ENCODE measurements at regions not wholly inside any gene's neighbourhood (a gene's known extent, or its start where the extent isn't known, plus 50 kb on each side); places are given as distances from the start of the nearest gene placed in this dataset.

GRCh38 chr2:56021136-56021474 lies 97.5 kb upstream of the EFEMP1 start:
- Mint-ChIP-seq H3K4me3 (no peak overlapping the region), H3K27ac (no peak overlapping the region), H3K4me1 (peaks cover 2% of the 10 kb centered on the region), H3K9me3 (ENCODE audit: insufficient read depth) (no peaks in the 10 kb centered on the region), H3K27me3 (no peaks in the 10 kb centered on the region)
- Histone ChIP-seq H3K36me3 (replicated peaks in 1 of 2; ENCODE audit: control extremely low read depth in 1 of 2, control insufficient read depth in 1 of 2, extremely low read depth in 1 of 2, insufficient read depth in 2 of 2, low read length in 1 of 2) (no peaks in the 10 kb centered on the region), H3K27me3 (replicated peaks in 1 of 4; ENCODE audit: control extremely low read depth in 1 of 4, control insufficient read depth in 3 of 4, insufficient read depth in 4 of 4, low read length in 3 of 4) (peaks cover 0 to 3% (median 0%) of the 10 kb centered on the region in 4 experiments), H3K79me2 (ENCODE audit: control insufficient read depth, insufficient read depth, low read length) (no peaks in the 10 kb centered on the region), H3K27ac (ENCODE audit: low read length in 2 of 2) (no peak overlapping the region), H3K9me3 (ENCODE audit: control extremely low read depth in 1 of 3, control insufficient read depth in 2 of 3, insufficient read depth in 1 of 3, low read length in 2 of 3) (no peaks in the 10 kb centered on the region), H4K20me1 (ENCODE audit: control insufficient read depth, insufficient read depth, low read length, poor library complexity, severe bottlenecking) (no peaks in the 10 kb centered on the region), H2AFZ (ENCODE audit: insufficient read depth, low read depth, low read length, poor library complexity, severe bottlenecking) (no peak overlapping the region), H3K4me3 (ENCODE audit: control extremely low read depth in 1 of 5, extremely low read depth in 1 of 5, insufficient read depth in 1 of 5, low read depth in 2 of 5, low read length in 4 of 5) (no peak overlapping the region), H3K4me1 (ENCODE audit: control insufficient read depth in 2 of 2, insufficient read depth in 2 of 2, low read length in 2 of 2) (no peaks in the 10 kb centered on the region), H3K4me2 (replicated peaks; ENCODE audit: low read depth, low read length, poor library complexity, severe bottlenecking) (no peak overlapping the region), H3K9ac (ENCODE audit: low read length) (no peak overlapping the region)
- TF ChIP-seq EZH2 (IDR thresholded peaks at IDR 0.05; ENCODE audit: borderline replicate concordance, insufficient read depth, low read depth, low read length, poor library complexity, severe bottlenecking) = no peak
- no peak for TF ChIP-seq CTCF (IDR thresholded peaks at IDR 0.05)
- CTCF ChIA-PET = no interaction called here
- WGBS (ENCODE audit: insufficient coverage) = no CpG with 5 or more reads among the region's 5 CpGs
- intact Hi-C loops (cut with micrococcal nuclease) = no loop called here
- no peak for DNase-seq
- POLR2A ChIA-PET = no interaction called here
- ATAC-seq (ENCODE audit: low read depth) = no peak

GRCh38 chr2:56021579-56021978 lies 98.0 kb upstream of the EFEMP1 start:
- no peak overlapping the region for H3K27ac ChIP-seq (ENCODE audit: low read length in 2 of 2)
- ATAC-seq (ENCODE audit: low read depth) (no peak), DNase-seq (no peak)
- no peak overlapping the region for H3K9ac ChIP-seq (ENCODE audit: low read length)
- no peaks in the 10 kb centered on the region for H4K20me1 ChIP-seq (ENCODE audit: control insufficient read depth, insufficient read depth, low read length, poor library complexity, severe bottlenecking)
- POLR2A ChIA-PET = no interaction called here
- CTCF ChIA-PET = no interaction called here
- H3K27ac Mint-ChIP-seq = no peak overlapping the region
- intact Hi-C loops (cut with micrococcal nuclease) = no loop called here
- H3K79me2 ChIP-seq (ENCODE audit: control insufficient read depth, insufficient read depth, low read length) = no peaks in the 10 kb centered on the region
- H3K4me1 Mint-ChIP-seq = no peaks in the 10 kb centered on the region
- no peak overlapping the region for H3K4me3 ChIP-seq (ENCODE audit: control extremely low read depth in 1 of 5, extremely low read depth in 1 of 5, insufficient read depth in 1 of 5, low read depth in 2 of 5, low read length in 4 of 5)
- H2AFZ ChIP-seq (ENCODE audit: insufficient read depth, low read depth, low read length, poor library complexity, severe bottlenecking) = no peak overlapping the region
- TF ChIP-seq EZH2 (IDR thresholded peaks at IDR 0.05; ENCODE audit: borderline replicate concordance, insufficient read depth, low read depth, low read length, poor library complexity, severe bottlenecking) = no peak
- no peak for TF ChIP-seq CTCF (IDR thresholded peaks at IDR 0.05)
- H3K27me3 ChIP-seq (replicated peaks in 1 of 4; ENCODE audit: control extremely low read depth in 1 of 4, control insufficient read depth in 3 of 4, insufficient read depth in 4 of 4, low read length in 3 of 4) = peaks cover 0 to 3% (median 0%) of the 10 kb centered on the region in 4 experiments
- H3K27me3 Mint-ChIP-seq = no peaks in the 10 kb centered on the region
- no peaks in the 10 kb centered on the region for H3K4me1 ChIP-seq (ENCODE audit: control insufficient read depth in 2 of 2, insufficient read depth in 2 of 2, low read length in 2 of 2)
- H3K9me3 ChIP-seq (ENCODE audit: control extremely low read depth in 1 of 3, control insufficient read depth in 2 of 3, insufficient read depth in 1 of 3, low read length in 2 of 3) = no peaks in the 10 kb centered on the region
- no peaks in the 10 kb centered on the region for H3K36me3 ChIP-seq (replicated peaks in 1 of 2; ENCODE audit: control extremely low read depth in 1 of 2, control insufficient read depth in 1 of 2, extremely low read depth in 1 of 2, insufficient read depth in 2 of 2, low read length in 1 of 2)
- no peak overlapping the region for H3K4me2 ChIP-seq (replicated peaks; ENCODE audit: low read depth, low read length, poor library complexity, severe bottlenecking)
- no peaks in the 10 kb centered on the region for H3K9me3 Mint-ChIP-seq (ENCODE audit: insufficient read depth)
- WGBS (ENCODE audit: insufficient coverage) = 95% methylated on average over 2 of the region's 5 CpGs
- no peak overlapping the region for H3K4me3 Mint-ChIP-seq

Measured in B cell (primary cell).